ENCODE measurements at regions not wholly inside any gene's neighbourhood (a gene's known extent, or its start where the extent isn't known, plus 50 kb on each side); places are given as distances from the start of the nearest gene placed in this dataset.

DNA sequence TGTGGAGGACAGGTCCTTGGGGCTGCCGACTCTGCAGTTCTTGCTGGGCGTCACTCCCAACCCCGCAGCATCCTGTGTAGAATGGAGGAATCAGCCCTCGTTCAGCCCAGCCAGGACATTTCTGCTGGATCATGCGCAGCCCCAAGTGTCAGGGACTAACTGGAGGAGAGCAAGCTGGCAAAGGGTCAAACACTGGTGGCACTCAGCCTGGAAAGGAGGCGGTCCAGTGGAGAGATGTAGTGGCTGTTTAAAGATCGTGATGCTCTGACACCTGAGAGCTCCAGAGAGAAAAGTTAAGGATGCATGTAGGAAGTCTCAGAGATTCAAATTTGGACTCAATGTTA, 63.6 kb upstream of the SH3RF3 start:
- H3K27ac ChIP-seq (ENCODE audit: low read depth, low read length, poor library complexity, severe bottlenecking) = no peak overlapping the region
- no peaks in the 10 kb centered on the region for H3K9me3 ChIP-seq (ENCODE audit: low read length)
- BruUV-seq (replicated peaks) = no TSS peak
- H3K4me3 ChIP-seq (ENCODE audit: low read depth, low read length, poor library complexity, severe bottlenecking) = no peak overlapping the region
- no peak for TF ChIP-seq EZH2phosphoT487 (IDR thresholded peaks at IDR 0.05; ENCODE audit: borderline replicate concordance, low read depth, low read length)
- TF ChIP-seq, protein P1, sequence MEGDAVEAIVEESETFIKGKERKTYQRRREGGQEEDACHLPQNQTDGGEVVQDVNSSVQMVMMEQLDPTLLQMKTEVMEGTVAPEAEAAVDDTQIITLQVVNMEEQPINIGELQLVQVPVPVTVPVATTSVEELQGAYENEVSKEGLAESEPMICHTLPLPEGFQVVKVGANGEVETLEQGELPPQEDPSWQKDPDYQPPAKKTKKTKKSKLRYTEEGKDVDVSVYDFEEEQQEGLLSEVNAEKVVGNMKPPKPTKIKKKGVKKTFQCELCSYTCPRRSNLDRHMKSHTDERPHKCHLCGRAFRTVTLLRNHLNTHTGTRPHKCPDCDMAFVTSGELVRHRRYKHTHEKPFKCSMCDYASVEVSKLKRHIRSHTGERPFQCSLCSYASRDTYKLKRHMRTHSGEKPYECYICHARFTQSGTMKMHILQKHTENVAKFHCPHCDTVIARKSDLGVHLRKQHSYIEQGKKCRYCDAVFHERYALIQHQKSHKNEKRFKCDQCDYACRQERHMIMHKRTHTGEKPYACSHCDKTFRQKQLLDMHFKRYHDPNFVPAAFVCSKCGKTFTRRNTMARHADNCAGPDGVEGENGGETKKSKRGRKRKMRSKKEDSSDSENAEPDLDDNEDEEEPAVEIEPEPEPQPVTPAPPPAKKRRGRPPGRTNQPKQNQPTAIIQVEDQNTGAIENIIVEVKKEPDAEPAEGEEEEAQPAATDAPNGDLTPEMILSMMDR (conservative IDR thresholded peaks at IDR 0.05; ENCODE audit: low read length) = no peak
- ChIA-PET CTCF (ENCODE audit: unreplicated experiment) (no interaction called here), POLR2A (interaction anchor here (0.7 to 1.1 kb wide), 2 partner anchors 18 to 84 kb away, joined by 3 read pairs; no protein-coding TSS in a partner anchor)
- intact Hi-C loops (cut with micrococcal nuclease; ENCODE audit: unreplicated experiment) = no loop called here
- no peaks in the 10 kb centered on the region for H4K20me1 ChIP-seq (ENCODE audit: insufficient read depth, low read length)
- DNase-seq (ENCODE audit: low spot score) = no peak
- H3K9me2 ChIP-seq (ENCODE audit: insufficient read depth, low read length) = no peaks in the 10 kb centered on the region
- H2AFZ ChIP-seq (ENCODE audit: low read length) = no peak overlapping the region
- no peaks in the 10 kb centered on the region for H3K4me1 ChIP-seq (ENCODE audit: insufficient read depth, low read length, poor library complexity, severe bottlenecking)
- no peak overlapping the region for H3K4me2 ChIP-seq (ENCODE audit: low read length)
- no peaks in the 10 kb centered on the region for H3K79me2 ChIP-seq (ENCODE audit: insufficient read depth, low read depth, low read length)
- no peaks in the 10 kb centered on the region for H3K36me3 ChIP-seq (ENCODE audit: insufficient read depth, low read length)

DNA sequence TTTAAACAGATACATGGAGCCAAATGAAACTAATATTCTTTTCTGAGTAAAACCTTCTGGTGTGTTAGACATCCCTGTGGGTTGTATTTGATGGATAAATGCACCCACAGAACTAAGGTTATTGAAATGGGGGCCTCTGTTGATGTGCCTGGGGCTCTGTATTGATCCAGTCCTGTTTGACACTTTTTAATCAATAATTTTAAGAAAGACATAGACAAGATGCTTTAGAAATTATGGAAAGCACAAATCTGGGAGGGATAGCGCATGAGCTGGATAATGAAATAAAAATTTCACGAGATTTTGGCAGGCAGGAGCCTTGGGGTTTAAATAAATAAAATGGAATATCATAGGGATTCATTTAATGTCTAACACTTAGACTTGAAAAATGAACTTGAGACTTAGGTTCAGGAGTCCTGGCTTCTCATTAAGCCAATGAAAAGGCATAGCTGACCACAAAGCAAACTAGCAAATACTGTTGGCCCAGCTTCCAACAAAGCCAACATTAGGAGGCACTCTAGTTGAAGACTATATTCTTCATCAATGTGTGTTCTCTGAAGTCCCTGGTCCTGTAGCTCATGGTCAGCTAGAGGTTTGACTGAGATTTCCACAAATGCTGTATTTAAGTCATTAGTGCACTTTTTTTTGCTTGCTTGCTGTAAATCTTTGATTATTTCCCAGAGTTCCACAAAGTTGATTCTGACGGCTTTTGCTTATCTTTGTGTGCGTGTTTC, 64.2 kb upstream of the SH3RF3 start:
- no TSS peak for BruUV-seq (replicated peaks)
- Histone ChIP-seq H3K36me3 (ENCODE audit: insufficient read depth, low read length) (no peaks in the 10 kb centered on the region), H3K4me1 (ENCODE audit: insufficient read depth, low read length, poor library complexity, severe bottlenecking) (no peaks in the 10 kb centered on the region), H4K20me1 (ENCODE audit: insufficient read depth, low read length) (no peaks in the 10 kb centered on the region), H3K27ac (ENCODE audit: low read depth, low read length, poor library complexity, severe bottlenecking) (no peak overlapping the region), H2AFZ (ENCODE audit: low read length) (no peak overlapping the region), H3K79me2 (ENCODE audit: insufficient read depth, low read depth, low read length) (no peaks in the 10 kb centered on the region), H3K4me3 (ENCODE audit: low read depth, low read length, poor library complexity, severe bottlenecking) (no peak overlapping the region), H3K4me2 (ENCODE audit: low read length) (no peak overlapping the region), H3K9me2 (ENCODE audit: insufficient read depth, low read length) (no peaks in the 10 kb centered on the region), H3K9me3 (ENCODE audit: low read length) (no peaks in the 10 kb centered on the region)
- TF ChIP-seq EZH2phosphoT487 (IDR thresholded peaks at IDR 0.05; ENCODE audit: borderline replicate concordance, low read depth, low read length) = no peak
- TF ChIP-seq, protein P1 (conservative IDR thresholded peaks at IDR 0.05; ENCODE audit: low read length) = no peak
- DNase-seq (ENCODE audit: low spot score) = no peak
- intact Hi-C loops (cut with micrococcal nuclease; ENCODE audit: unreplicated experiment) = no loop called here
- ChIA-PET POLR2A (interaction anchor here (1.1 kb wide), 1 partner anchor 17 kb away, joined by 3 read pairs; no protein-coding TSS in a partner anchor), CTCF (ENCODE audit: unreplicated experiment) (no interaction called here)

DNA sequence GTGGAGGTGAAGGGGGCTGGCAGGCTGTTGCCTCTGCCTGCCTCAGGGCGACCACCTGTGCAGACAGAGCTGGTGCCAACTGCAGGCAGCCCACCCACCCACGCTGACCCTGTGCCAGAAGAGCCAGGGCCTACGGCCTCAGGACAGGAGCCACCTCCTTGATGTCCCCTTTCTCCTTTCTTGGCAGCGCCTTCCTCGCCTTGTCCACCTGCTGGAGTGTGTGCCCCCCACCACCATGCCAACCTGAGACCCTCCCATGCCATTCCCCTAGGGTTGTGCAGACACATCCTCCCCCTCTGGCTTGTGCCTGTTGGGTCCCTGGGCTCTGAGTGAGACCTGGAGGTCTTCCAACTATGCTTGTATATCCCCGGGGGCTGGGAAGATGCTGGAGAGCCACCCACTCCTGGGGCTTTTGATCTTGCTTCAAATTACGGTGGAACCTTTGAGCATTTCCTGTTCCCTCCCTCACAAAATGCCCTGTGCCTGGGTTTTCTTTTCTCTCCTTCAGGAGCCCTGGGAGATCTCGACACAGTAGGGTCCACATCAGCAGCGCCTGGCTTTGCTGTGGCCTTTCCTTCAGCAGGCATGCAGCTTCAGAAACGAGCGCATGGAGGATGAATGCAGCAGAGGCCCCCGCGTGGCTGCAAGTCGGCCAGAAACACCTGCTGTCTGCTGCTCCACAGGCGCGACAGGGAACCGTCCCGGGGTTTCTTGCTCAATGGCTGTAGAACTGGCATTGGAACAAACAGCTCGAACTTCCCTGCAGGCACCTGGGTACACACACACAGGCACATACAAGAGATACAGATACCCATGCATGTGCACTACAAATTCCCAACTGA, 65.9 kb upstream of the SH3RF3 start:
- Histone ChIP-seq H3K4me2 (ENCODE audit: low read length) (no peak overlapping the region), H2AFZ (ENCODE audit: low read length) (no peak overlapping the region), H3K9me3 (ENCODE audit: low read length) (no peaks in the 10 kb centered on the region), H4K20me1 (ENCODE audit: insufficient read depth, low read length) (no peaks in the 10 kb centered on the region), H3K36me3 (ENCODE audit: insufficient read depth, low read length) (no peaks in the 10 kb centered on the region), H3K4me1 (ENCODE audit: insufficient read depth, low read length, poor library complexity, severe bottlenecking) (no peaks in the 10 kb centered on the region), H3K79me2 (ENCODE audit: insufficient read depth, low read depth, low read length) (no peaks in the 10 kb centered on the region), H3K27ac (ENCODE audit: low read depth, low read length, poor library complexity, severe bottlenecking) (no peak overlapping the region), H3K4me3 (ENCODE audit: low read depth, low read length, poor library complexity, severe bottlenecking) (no peak overlapping the region), H3K9me2 (ENCODE audit: insufficient read depth, low read length) (no peaks in the 10 kb centered on the region)
- no TSS peak for BruUV-seq (replicated peaks)
- intact Hi-C loops (cut with micrococcal nuclease; ENCODE audit: unreplicated experiment) = no loop called here
- POLR2A ChIA-PET = no interaction called here
- DNase-seq (ENCODE audit: low spot score) = no peak
- TF ChIP-seq, protein P1 (conservative IDR thresholded peaks at IDR 0.05; ENCODE audit: low read length) = no peak
- TF ChIP-seq EZH2phosphoT487 (IDR thresholded peaks at IDR 0.05; ENCODE audit: borderline replicate concordance, low read depth, low read length) = no peak
- CTCF ChIA-PET (ENCODE audit: unreplicated experiment) = no interaction called here

All from OCI-LY7 (cell line).